SH-SY5Y (cell line): ENCODE measurements at regions not wholly inside any gene's neighbourhood (a gene's known extent, or its start where the extent isn't known, plus 50 kb on each side); places are given as distances from the start of the nearest gene placed in this dataset.

ENCODE experiments used
- GATA2 ChIP-seq: IDR thresholded peaks from 2 replicates; pipeline ENCODE4 v1.6.1; 2011; ENCODE audit warnings: mild to moderate bottlenecking, low read depth, low read length
- GATA3 ChIP-seq: IDR thresholded peaks from 2 replicates; pipeline ENCODE4 v1.6.1; 2011; ENCODE audit warnings: low read depth, mild to moderate bottlenecking, low read length, moderate library complexity

DNA sequence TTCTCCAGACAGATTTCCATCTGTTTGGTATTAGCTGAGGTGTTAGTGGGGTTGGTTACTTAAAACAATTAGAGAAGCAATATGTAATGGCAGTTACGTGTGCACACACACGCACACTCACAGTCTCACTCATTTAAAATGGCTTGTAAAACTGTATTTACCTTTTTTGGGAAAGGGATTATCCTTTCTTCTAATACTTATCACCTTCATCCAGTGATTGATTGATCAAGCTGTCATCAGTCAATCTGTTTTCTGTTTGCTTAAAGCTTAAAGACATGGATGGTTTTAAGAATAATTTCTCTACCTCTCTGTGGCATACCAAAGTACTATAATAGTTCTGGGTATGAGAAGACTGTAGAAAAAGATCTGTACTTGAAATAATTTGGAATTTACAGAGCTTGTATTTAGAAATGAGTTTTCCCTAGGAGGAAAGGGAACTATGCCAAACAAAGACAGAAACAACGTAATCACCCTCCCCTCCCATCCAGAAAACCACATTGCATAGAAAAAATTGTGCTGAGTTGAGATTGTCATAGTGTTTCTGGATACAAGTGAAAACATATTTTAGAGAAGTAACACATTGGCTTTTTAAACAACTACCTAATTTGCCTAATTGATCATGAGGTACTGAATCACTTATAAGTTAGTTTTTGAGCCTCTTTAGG is 455.8 kb downstream of the PCNX1 start:
- TF ChIP-seq GATA2 = no peak
- no peak for TF ChIP-seq GATA3
